ENCODE measurements at regions not wholly inside any gene's neighbourhood (a gene's known extent, or its start where the extent isn't known, plus 50 kb on each side); places are given as distances from the start of the nearest gene placed in this dataset.
"Not testable (repeated sequence)": the region's sequence is repeated elsewhere in the genome, so short reads cannot be mapped to it uniquely, and the experiment has no call there.

GRCh38 chr2:45102141-45102540 is 92.9 kb upstream of the SIX2 start:
- DNase-seq, result no peak

- no peak for DNase-seq
Measured at GRCh38 chr2:45096996-45097395, 87.7 kb upstream of the SIX2 start.

- not testable (repeated sequence) for DNase-seq
Measured at GRCh38 chr2:45096038-45096437, 86.8 kb upstream of the SIX2 start.

- no peak for DNase-seq
Measured at GRCh38 chr2:45093663-45094062, 84.4 kb upstream of the SIX2 start.

GRCh38 chr2:45093181-45093580 is 83.9 kb upstream of the SIX2 start:
- no peak for DNase-seq

GRCh38 chr2:45089554-45090261 is 80.5 kb upstream of the SIX2 start:
- DNase-seq, result no peak

GRCh38 chr2:45085487-45085886 is 76.2 kb upstream of the SIX2 start:
- no peak for DNase-seq

GRCh38 chr2:45084361-45085020 is 75.2 kb upstream of the SIX2 start:
- DNase-seq, result no peak

GRCh38 chr2:45083175-45083574 is 73.9 kb upstream of the SIX2 start:
- no peak for DNase-seq

GRCh38 chr2:45074713-45075112 is 65.5 kb upstream of the SIX2 start:
- DNase-seq, result no peak

- no peak for DNase-seq
Measured at GRCh38 chr2:45072862-45073237, 63.6 kb upstream of the SIX2 start.

GRCh38 chr2:45072064-45072861 is 63.0 kb upstream of the SIX2 start:
- no peak for DNase-seq

- DNase-seq, result no peak
Measured at GRCh38 chr2:45070113-45070652, 60.9 kb upstream of the SIX2 start.

- DNase-seq, result no peak
Measured at GRCh38 chr2:45069684-45070083, 60.4 kb upstream of the SIX2 start.

GRCh38 chr2:45068571-45069140 is 59.4 kb upstream of the SIX2 start:
- DNase-seq, result no peak

GRCh38 chr2:45067859-45068570 is 58.8 kb upstream of the SIX2 start:
- no peak for DNase-seq

All from midbrain (tissue), 1 donor.